Keratinocyte (primary cell): ENCODE measurements at regions not wholly inside any gene's neighbourhood (a gene's known extent, or its start where the extent isn't known, plus 50 kb on each side); places are given as distances from the start of the nearest gene placed in this dataset.

Source experiments
- DNase-seq: peaks from one replicate; pipeline ENCODE4 v3.0.0-alpha.2; 2011; ENCODE audit warnings: low read depth, missing footprints, low spot score
- FAIRE-seq: peaks from 2 replicates; lab custom pipeline; 2011; peaks lifted over from hg19 to GRCh38; lab: Jason Lieb, UNC
- H2AFZ ChIP-seq: 2 replicates; pipeline ENCODE4 v1.6.0; 2012; ENCODE audit warnings: low read length, control low read depth, inconsistent platforms; ENCODE audit not compliant: control insufficient read depth
- H3K27ac ChIP-seq: 2 replicates; pipeline ENCODE4 v1.5.1; 2011; ENCODE audit warnings: low read length; ENCODE audit not compliant: control insufficient read depth, insufficient read depth
- H3K27me3 ChIP-seq: 3 replicates; pipeline ENCODE4 v1.6.0; 2011; ENCODE audit warnings: low read length; ENCODE audit not compliant: control insufficient read depth, insufficient read depth; ENCODE audit errors: extremely low read depth
- H3K36me3 ChIP-seq, 2 experiments: 2 replicates in 1 of 2; 3 replicates in 1 of 2; pipeline ENCODE4 v1.5.1; 2011; ENCODE audit warnings: low read length in 2 of 2, mild to moderate bottlenecking in 1 of 2; ENCODE audit not compliant: control insufficient read depth in 2 of 2, insufficient read depth in 2 of 2; ENCODE audit errors: extremely low read depth in 1 of 2
- H3K4me1 ChIP-seq: 3 replicates; pipeline ENCODE4 v1.5.1; 2011; ENCODE audit warnings: low read length; ENCODE audit not compliant: control insufficient read depth, insufficient read depth; ENCODE audit errors: extremely low read depth
- H3K4me2 ChIP-seq: 3 replicates; pipeline ENCODE4 v1.6.0; 2011; ENCODE audit warnings: low read depth, low read length; ENCODE audit not compliant: control insufficient read depth, insufficient read depth; ENCODE audit errors: extremely low read depth
- H3K4me3 ChIP-seq, 3 experiments: fragments of 200-600 bp in 1 of 3; sonication (generic) in 1 of 3; 2 replicates in 2 of 3; 3 replicates in 1 of 3; pipeline ENCODE4 v1.5.1; 2011 to 2016; ENCODE audit warnings: low read length in 3 of 3, mild to moderate bottlenecking in 3 of 3, control low read depth in 2 of 3, inconsistent platforms in 1 of 3, low read depth in 1 of 3, mixed read lengths in 1 of 3, mixed run types in 1 of 3, moderate library complexity in 1 of 3; ENCODE audit not compliant: control insufficient read depth in 2 of 3, insufficient read depth in 2 of 3; ENCODE audit errors: extremely low read depth in 1 of 3
- H3K79me2 ChIP-seq: 2 replicates; pipeline ENCODE4 v1.6.0; 2012; ENCODE audit warnings: low read length; ENCODE audit not compliant: control insufficient read depth, insufficient read depth
- H3K9ac ChIP-seq: 3 replicates; pipeline ENCODE4 v1.6.0; 2011; ENCODE audit warnings: low read length; ENCODE audit not compliant: control insufficient read depth, insufficient read depth; ENCODE audit errors: extremely low read depth
- H3K9me1 ChIP-seq: 3 replicates; pipeline ENCODE4 v1.6.0; 2011; ENCODE audit warnings: low read length; ENCODE audit not compliant: control insufficient read depth, insufficient read depth; ENCODE audit errors: extremely low read depth
- H3K9me3 ChIP-seq: 2 replicates; pipeline ENCODE4 v1.5.1; 2012; ENCODE audit warnings: low read depth, low read length; ENCODE audit not compliant: control insufficient read depth
- H4K20me1 ChIP-seq: 3 replicates; pipeline ENCODE4 v1.6.0; 2011; ENCODE audit warnings: low read length; ENCODE audit not compliant: control insufficient read depth, insufficient read depth; ENCODE audit errors: extremely low read depth
- EZH2 ChIP-seq: IDR thresholded peaks from one replicate; pipeline ENCODE4 v1.6.1; 2012; ENCODE audit warnings: inconsistent platforms, mild to moderate bottlenecking, low read length, moderate library complexity
- dilution Hi-C: fragments of 300-500 bp; cut with MboI; formaldehyde crosslinking; loops from one replicate; pipeline ENCODE4 v1.7.0; 2020; ENCODE audit warnings: low sequenced_read_pairs; ENCODE audit not compliant: extremely low pct_ligation_motif_present
- TF ChIP-seq, protein P1 (sequence below), 3 experiments: IDR thresholded peaks in 1 of 3; conservative IDR thresholded peaks in 1 of 3; optimal IDR thresholded peaks in 1 of 3; 2 replicates in 2 of 3; 3 replicates in 1 of 3; pipeline versions ENCODE3 to v1.5.1; 2011; ENCODE audit warnings: low read length in 3 of 3, mild to moderate bottlenecking in 3 of 3, moderate library complexity in 2 of 3, control low read depth in 1 of 3, inconsistent platforms in 1 of 3; ENCODE audit not compliant: insufficient read depth in 2 of 3; ENCODE audit errors: extremely low read depth in 1 of 3

DNA sequence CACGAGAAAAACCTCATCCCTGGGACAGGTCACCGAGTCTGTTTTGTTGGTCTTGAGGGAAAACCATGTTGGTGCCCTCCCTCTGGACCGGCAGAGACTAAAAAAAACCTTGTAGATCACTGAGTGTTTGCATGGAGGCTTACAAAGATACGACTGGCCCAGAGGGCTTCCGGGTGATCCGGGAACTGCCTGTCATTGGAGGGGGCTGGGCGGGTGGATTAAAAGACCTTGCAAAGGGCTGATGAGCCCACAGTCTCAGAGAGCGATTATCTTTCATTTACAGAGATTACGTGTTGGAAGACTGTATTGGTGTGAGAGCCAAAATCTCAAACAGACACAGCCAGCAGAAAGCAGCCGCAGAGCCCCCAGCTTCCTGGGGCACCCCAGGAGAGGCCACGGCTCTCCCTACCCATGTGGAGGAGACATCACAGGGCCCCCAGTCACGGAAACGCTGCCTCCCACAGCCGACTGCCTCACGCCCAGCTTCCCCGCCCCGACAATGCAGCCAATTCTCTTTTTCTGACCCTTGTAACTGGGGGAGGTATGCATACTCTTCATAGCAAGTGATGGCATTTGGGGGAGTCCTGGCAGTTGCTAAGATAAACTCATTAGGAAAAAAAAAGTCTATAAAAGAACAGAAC, 426.4 kb downstream of the CTTN start:
- DNase-seq (no peak), FAIRE-seq (no peak)
- H2AFZ ChIP-seq: no peak overlapping the region
- H3K4me1 ChIP-seq: no peaks in the 10 kb centered on the region
- H3K9me1 ChIP-seq: no peaks in the 10 kb centered on the region
- TF ChIP-seq EZH2: no peak
- TF ChIP-seq, protein P1, sequence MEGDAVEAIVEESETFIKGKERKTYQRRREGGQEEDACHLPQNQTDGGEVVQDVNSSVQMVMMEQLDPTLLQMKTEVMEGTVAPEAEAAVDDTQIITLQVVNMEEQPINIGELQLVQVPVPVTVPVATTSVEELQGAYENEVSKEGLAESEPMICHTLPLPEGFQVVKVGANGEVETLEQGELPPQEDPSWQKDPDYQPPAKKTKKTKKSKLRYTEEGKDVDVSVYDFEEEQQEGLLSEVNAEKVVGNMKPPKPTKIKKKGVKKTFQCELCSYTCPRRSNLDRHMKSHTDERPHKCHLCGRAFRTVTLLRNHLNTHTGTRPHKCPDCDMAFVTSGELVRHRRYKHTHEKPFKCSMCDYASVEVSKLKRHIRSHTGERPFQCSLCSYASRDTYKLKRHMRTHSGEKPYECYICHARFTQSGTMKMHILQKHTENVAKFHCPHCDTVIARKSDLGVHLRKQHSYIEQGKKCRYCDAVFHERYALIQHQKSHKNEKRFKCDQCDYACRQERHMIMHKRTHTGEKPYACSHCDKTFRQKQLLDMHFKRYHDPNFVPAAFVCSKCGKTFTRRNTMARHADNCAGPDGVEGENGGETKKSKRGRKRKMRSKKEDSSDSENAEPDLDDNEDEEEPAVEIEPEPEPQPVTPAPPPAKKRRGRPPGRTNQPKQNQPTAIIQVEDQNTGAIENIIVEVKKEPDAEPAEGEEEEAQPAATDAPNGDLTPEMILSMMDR (optimal IDR thresholded peaks at IDR 0.05 in 1 of 3, IDR thresholded peaks at IDR 0.05 in 1 of 3, conservative IDR thresholded peaks at IDR 0.05 in 1 of 3; ENCODE audit: extremely low read depth in 1 of 3, insufficient read depth in 2 of 3, low read length in 3 of 3): no peak
- no peak overlapping the region for H3K9ac ChIP-seq
- H3K27ac ChIP-seq: no peak overlapping the region
- H3K36me3 ChIP-seq: no peaks in the 10 kb centered on the region
- H3K9me3 ChIP-seq: no peaks in the 10 kb centered on the region
- H3K79me2 ChIP-seq: no peaks in the 10 kb centered on the region
- H4K20me1 ChIP-seq: no peaks in the 10 kb centered on the region
- dilution Hi-C loops: no loop called here
- no peak overlapping the region for H3K4me2 ChIP-seq
- no peak overlapping the region for H3K4me3 ChIP-seq
- peaks cover 33% of the 10 kb centered on the region for H3K27me3 ChIP-seq

GRCh38 chr11:70825893-70826540, 426.4 kb downstream of the SHANK2 start:
- H2AFZ ChIP-seq: no peak overlapping the region
- dilution Hi-C loops: no loop called here
- H3K4me1 ChIP-seq: no peaks in the 10 kb centered on the region
- H3K79me2 ChIP-seq: no peaks in the 10 kb centered on the region
- no peaks in the 10 kb centered on the region for H3K9me3 ChIP-seq
- no peaks in the 10 kb centered on the region for H4K20me1 ChIP-seq
- DNase-seq (no peak), FAIRE-seq (no peak)
- peaks cover 33% of the 10 kb centered on the region for H3K27me3 ChIP-seq
- H3K9ac ChIP-seq: no peak overlapping the region
- no peaks in the 10 kb centered on the region for H3K9me1 ChIP-seq
- no peak overlapping the region for H3K27ac ChIP-seq
- no peaks in the 10 kb centered on the region for H3K36me3 ChIP-seq
- TF ChIP-seq, protein P1 (optimal IDR thresholded peaks at IDR 0.05 in 1 of 3, IDR thresholded peaks at IDR 0.05 in 1 of 3, conservative IDR thresholded peaks at IDR 0.05 in 1 of 3; ENCODE audit: extremely low read depth in 1 of 3, insufficient read depth in 2 of 3, low read length in 3 of 3): no peak
- no peak for TF ChIP-seq EZH2
- H3K4me2 ChIP-seq: no peak overlapping the region
- H3K4me3 ChIP-seq: no peak overlapping the region
